Karpas-422 (cell line): ENCODE measurements at regions not wholly inside any gene's neighbourhood (a gene's known extent, or its start where the extent isn't known, plus 50 kb on each side); places are given as distances from the start of the nearest gene placed in this dataset.

Source experiments
- DNase-seq: peaks from one replicate; pipeline ENCODE4 v3.0.0-alpha.2; 2015
- H2AFZ ChIP-seq: fragments of 200-600 bp; sonication (generic); 2 replicates; pipeline ENCODE4 v1.6.1; 2014; ENCODE audit warnings: antibody characterized with exemption, low read length, mixed read lengths
- H3K27ac ChIP-seq: fragments of 200-600 bp; sonication (generic); 2 replicates; pipeline ENCODE4 v1.5.1; 2014; ENCODE audit warnings: mild to moderate bottlenecking, low read length, moderate library complexity
- H3K27me3 ChIP-seq: fragments of 200-600 bp; sonication (generic); 2 replicates; pipeline ENCODE4 v1.6.1; 2014; ENCODE audit warnings: low read length, mixed read lengths
- H3K36me3 ChIP-seq: fragments of 200-600 bp; sonication (generic); 2 replicates; pipeline ENCODE4 v1.6.1; 2014; ENCODE audit warnings: low read length, mixed read lengths; ENCODE audit not compliant: insufficient read depth
- H3K4me1 ChIP-seq: fragments of 200-600 bp; sonication (generic); 2 replicates; pipeline ENCODE4 v1.6.1; 2014; ENCODE audit warnings: mild to moderate bottlenecking, low read length, mixed read lengths
- H3K4me2 ChIP-seq: fragments of 200-600 bp; sonication (generic); 2 replicates; pipeline ENCODE4 v1.6.1; 2014; ENCODE audit warnings: low read length, low read depth, mild to moderate bottlenecking; ENCODE audit not compliant: poor library complexity, severe bottlenecking
- H3K4me3 ChIP-seq: fragments of 200-600 bp; sonication (generic); 2 replicates; pipeline ENCODE4 v1.5.1; 2014; ENCODE audit warnings: mild to moderate bottlenecking, antibody characterized with exemption, low read length, mixed read lengths
- H3K79me2 ChIP-seq: fragments of 200-600 bp; sonication (generic); 2 replicates; pipeline ENCODE4 v1.6.1; 2014; ENCODE audit warnings: mild to moderate bottlenecking, low read length, mixed read lengths
- H3K9ac ChIP-seq: fragments of 200-600 bp; sonication (generic); 2 replicates; pipeline ENCODE4 v1.6.0; 2014; ENCODE audit warnings: low read length
- H3K9me2 ChIP-seq: fragments of 200-600 bp; sonication (generic), shearing (Covaris generic); replicated peaks from 2 replicates; pipeline ENCODE4 v1.6.0; 2014; ENCODE audit warnings: mild to moderate bottlenecking, low read length, moderate library complexity; ENCODE audit not compliant: insufficient read depth
- H3K9me3 ChIP-seq: fragments of 300-700, 200-600 bp; sonication (generic); 2 replicates; pipeline ENCODE4 v1.6.1; 2014; ENCODE audit warnings: low read length, mixed read lengths
- H4K20me1 ChIP-seq: fragments of 200-600 bp; sonication (generic); 2 replicates; pipeline ENCODE4 v1.6.1; 2014; ENCODE audit warnings: mild to moderate bottlenecking, antibody characterized with exemption, low read length, low read depth; ENCODE audit not compliant: insufficient read depth

GRCh38 chr7:157485361-157485831 lies 148.6 kb downstream of the DNAJB6 start:
- H3K27ac ChIP-seq, result no peak overlapping the region
- no peaks in the 10 kb centered on the region; the same call in 1 of the 2 replicates for H3K9me3 ChIP-seq
- H3K27me3 ChIP-seq, result no peaks in the 10 kb centered on the region
- H3K4me3 ChIP-seq, result no peak overlapping the region
- peaks cover 2% of the 10 kb centered on the region for H3K4me1 ChIP-seq
- H3K36me3 ChIP-seq, result no peaks in the 10 kb centered on the region
- H3K9me2 ChIP-seq, result no peaks in the 10 kb centered on the region
- DNase-seq, result no peak
- no peak overlapping the region for H3K4me2 ChIP-seq
- no peaks in the 10 kb centered on the region for H3K79me2 ChIP-seq
- H2AFZ ChIP-seq, result no peak overlapping the region
- no peaks in the 10 kb centered on the region for H4K20me1 ChIP-seq
- H3K9ac ChIP-seq, result no peak overlapping the region

- Histone ChIP-seq H3K27ac (no peak overlapping the region), H4K20me1 (no peaks in the 10 kb centered on the region), H3K4me3 (no peak overlapping the region), H3K79me2 (no peaks in the 10 kb centered on the region), H2AFZ (no peak overlapping the region), H3K9me3 (no peaks in the 10 kb centered on the region; the same call in 1 of the 2 replicates), H3K4me2 (no peak overlapping the region), H3K9ac (no peak overlapping the region), H3K4me1 (peaks cover 8% of the 10 kb centered on the region), H3K36me3 (no peaks in the 10 kb centered on the region), H3K9me2 (no peaks in the 10 kb centered on the region), H3K27me3 (no peaks in the 10 kb centered on the region)
- DNase-seq, result no peak
Observed at GRCh38 chr7:157486007-157486755, 149.4 kb downstream of the DNAJB6 start.

GRCh38 chr7:157487046-157487770 lies 150.4 kb downstream of the DNAJB6 start:
- no peak overlapping the region for H2AFZ ChIP-seq
- no peaks in the 10 kb centered on the region for H3K27me3 ChIP-seq
- no peaks in the 10 kb centered on the region for H4K20me1 ChIP-seq
- no peak overlapping the region for H3K4me2 ChIP-seq
- H3K9ac ChIP-seq, result no peak overlapping the region
- no peaks in the 10 kb centered on the region for H3K79me2 ChIP-seq
- DNase-seq, result no peak
- H3K36me3 ChIP-seq, result no peaks in the 10 kb centered on the region
- no peaks in the 10 kb centered on the region for H3K9me3 ChIP-seq
- no peaks in the 10 kb centered on the region for H3K9me2 ChIP-seq
- peaks cover 8% of the 10 kb centered on the region for H3K4me1 ChIP-seq
- H3K27ac ChIP-seq, result no peak overlapping the region
- H3K4me3 ChIP-seq, result no peak overlapping the region

GRCh38 chr7:157488281-157488680 lies 151.5 kb downstream of the DNAJB6 start:
- Histone ChIP-seq H3K4me2 (no peak overlapping the region), H4K20me1 (no peaks in the 10 kb centered on the region), H2AFZ (no peak overlapping the region), H3K79me2 (no peaks in the 10 kb centered on the region), H3K9ac (no peak overlapping the region), H3K4me3 (no peak overlapping the region), H3K4me1 (peaks cover 8% of the 10 kb centered on the region), H3K27ac (no peak overlapping the region), H3K9me3 (no peaks in the 10 kb centered on the region), H3K9me2 (no peaks in the 10 kb centered on the region), H3K36me3 (no peaks in the 10 kb centered on the region), H3K27me3 (no peaks in the 10 kb centered on the region)
- no peak for DNase-seq

- Histone ChIP-seq H3K9me3 (no peaks in the 10 kb centered on the region), H3K79me2 (no peaks in the 10 kb centered on the region), H3K4me3 (no peak overlapping the region), H3K9me2 (no peaks in the 10 kb centered on the region), H3K27me3 (no peaks in the 10 kb centered on the region), H4K20me1 (no peaks in the 10 kb centered on the region), H3K36me3 (no peaks in the 10 kb centered on the region), H3K27ac (no peak overlapping the region), H3K9ac (no peak overlapping the region), H3K4me2 (no peak overlapping the region), H3K4me1 (peaks cover 8% of the 10 kb centered on the region), H2AFZ (no peak overlapping the region)
- DNase-seq, result no peak
Observed at GRCh38 chr7:157488966-157489365, 152.2 kb downstream of the DNAJB6 start.
